HG03432 (cell line): ENCODE measurements at regions not wholly inside any gene's neighbourhood (a gene's known extent, or its start where the extent isn't known, plus 50 kb on each side); places are given as distances from the start of the nearest gene placed in this dataset.

ENCODE experiments used
- ATAC-seq: cut with Tn5 transposase; IDR thresholded peaks from one replicate; pipeline ENCODE4 v1.9.1; 2021; ENCODE audit warnings: mild to moderate bottlenecking, moderate library complexity; ENCODE audit not compliant: unreplicated experiment

DNA sequence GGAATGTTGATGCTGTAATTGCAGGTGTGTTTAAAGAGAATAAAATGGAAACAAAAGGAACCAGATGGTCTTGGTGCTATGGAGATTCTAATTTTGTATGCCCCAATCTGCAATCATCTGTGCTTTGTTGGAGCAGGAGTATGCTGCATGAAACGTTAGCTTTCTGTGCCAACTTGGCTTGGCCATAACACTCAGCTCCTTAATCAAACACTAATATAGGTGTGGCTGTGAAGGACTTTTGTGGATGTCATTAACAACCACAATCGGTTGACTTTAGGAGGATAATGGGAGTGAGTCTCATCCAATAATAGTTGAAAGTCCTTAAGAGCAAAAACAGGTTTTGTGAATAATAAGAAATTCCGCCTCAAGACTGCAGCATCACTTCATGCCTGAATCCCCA, 399.2 kb downstream of the NLGN4X start:
- ATAC-seq = no peak

- ATAC-seq = no peak
Measured at GRCh38 chrX:5829060-5829459, 399.6 kb downstream of the NLGN4X start.

GRCh38 chrX:5823903-5824302, 404.8 kb downstream of the NLGN4X start:
- ATAC-seq = no peak

GRCh38 chrX:5810636-5811035, 418.0 kb downstream of the NLGN4X start:
- ATAC-seq = no peak

GRCh38 chrX:5807181-5807580, 421.5 kb downstream of the NLGN4X start:
- no peak for ATAC-seq

DNA sequence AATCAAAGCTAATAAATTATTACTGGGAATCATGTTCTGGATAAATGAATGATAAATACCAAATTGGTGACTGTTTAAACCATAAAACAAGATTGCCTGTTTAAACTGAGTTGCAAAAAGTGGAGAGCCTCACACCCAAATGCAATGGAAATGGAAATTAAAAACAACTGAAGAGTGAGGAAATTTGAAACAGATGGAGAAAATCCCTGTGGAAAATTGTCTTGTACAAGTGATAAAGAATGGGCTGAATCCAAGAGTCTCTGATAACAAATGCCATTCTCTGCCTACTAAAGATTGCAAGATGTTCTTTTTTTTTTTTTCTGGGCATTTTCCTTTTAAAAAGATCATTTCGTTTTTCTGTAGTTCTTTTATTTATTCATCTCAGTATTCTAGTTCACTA, 426.3 kb downstream of the NLGN4X start:
- no peak for ATAC-seq

DNA sequence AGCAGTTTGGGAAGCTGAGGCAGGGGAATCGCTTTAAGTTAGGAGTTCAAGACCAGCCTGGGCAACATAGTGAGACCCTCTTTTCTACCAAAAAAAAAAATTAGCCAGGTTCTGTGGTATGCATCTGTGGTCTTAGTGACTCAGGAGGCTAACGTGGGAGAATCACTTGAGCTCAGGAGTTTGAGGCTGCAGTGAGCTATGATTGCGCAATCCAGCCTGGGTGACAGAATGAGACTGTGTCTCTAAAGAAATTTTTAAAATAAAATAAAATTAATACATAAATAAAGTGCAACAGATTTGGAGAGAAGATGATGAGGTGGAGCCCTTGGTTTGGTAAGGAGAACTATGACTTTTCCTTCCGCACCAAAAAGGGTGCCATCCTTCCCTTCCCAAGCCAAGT, 436.9 kb downstream of the NLGN4X start:
- no peak for ATAC-seq

DNA sequence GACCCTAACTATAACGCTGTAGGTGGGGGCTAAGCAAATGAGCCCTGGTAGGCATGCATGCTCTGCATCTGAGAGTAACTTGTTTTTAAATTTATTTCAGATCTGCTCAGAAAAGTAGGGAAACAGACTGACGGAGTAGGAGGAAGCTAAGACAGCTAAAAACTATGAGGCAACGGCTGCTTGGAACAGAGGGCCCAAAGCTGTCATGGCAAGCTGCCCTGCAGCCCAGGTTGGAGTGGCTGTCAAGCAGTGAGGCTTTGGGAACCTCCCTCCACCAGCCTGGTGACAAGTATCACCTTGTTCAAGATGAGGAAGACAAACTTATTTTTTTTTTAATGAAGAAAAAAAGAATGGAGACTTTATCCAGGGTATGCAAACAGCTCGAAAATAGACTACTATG, 439.8 kb downstream of the NLGN4X start:
- ATAC-seq = no peak

GRCh38 chrX:5780821-5781220, 447.8 kb downstream of the NLGN4X start:
- ATAC-seq = no peak

DNA sequence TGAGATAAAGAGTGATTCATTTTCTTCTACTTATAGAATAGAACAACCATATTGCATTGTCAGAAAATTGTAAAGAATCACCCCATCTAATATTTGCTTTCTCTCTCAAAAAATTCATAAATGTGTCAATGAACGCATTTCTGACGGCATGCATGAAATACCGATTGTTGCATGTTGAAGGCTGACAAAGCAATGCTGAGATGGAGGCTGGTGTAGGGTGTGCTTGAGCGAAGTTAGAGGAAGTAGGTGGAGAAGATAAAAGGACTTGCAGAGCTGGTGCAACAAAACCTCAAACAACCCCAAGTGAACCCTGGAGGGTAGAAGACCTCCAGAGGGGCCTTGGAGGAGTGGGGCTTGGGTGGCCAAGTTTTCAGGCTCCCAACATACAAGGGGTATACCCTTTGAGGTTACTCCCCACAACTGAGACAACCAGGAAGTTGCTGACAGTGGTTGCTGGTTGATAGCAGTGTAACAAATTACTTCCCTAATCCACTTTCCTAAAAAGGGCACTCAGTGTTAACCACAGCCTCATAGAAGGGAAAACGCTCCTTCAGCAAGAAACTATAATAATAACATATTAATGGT, 452.7 kb downstream of the NLGN4X start:
- ATAC-seq = no peak

- no peak for ATAC-seq
Measured at GRCh38 chrX:5774446-5774845, 454.2 kb downstream of the NLGN4X start.

DNA sequence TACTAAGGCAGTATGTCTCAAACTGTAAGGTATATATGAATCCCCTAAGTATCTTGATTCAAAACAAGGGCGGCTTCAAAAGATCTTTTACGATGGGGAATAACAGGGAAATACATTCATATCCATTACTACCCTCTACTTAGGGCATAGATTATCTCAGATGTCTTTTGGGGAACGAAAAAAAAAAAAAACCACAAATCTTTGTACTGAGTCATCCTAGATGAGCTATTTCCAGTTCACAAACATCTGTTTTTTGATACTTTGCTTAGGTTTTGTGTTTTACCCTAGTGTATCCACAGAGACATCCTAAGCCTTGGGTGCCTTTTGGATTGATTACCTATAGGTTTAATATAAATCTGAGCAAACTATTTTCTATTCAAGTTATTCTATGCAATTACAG, 457.2 kb downstream of the NLGN4X start:
- no peak for ATAC-seq

DNA sequence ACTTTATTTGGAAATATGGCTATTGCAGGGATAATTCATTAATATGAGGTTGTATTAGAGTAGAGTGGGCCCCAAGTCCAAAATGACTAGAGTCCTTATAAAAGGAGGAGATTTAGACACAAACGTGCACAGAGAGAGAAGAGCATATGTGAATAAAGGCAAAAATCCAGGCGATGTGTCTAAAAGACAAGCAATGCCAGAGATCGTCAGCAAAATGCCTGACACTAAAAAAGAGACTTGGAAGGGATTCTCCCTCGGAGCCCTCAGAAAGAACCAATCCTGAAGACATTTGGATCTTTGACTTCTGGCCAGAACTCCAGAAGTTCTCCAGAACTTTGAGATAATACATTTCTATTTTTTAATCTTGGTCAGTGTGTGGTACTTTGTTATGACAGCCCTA, 472.1 kb downstream of the NLGN4X start:
- no peak for ATAC-seq

DNA sequence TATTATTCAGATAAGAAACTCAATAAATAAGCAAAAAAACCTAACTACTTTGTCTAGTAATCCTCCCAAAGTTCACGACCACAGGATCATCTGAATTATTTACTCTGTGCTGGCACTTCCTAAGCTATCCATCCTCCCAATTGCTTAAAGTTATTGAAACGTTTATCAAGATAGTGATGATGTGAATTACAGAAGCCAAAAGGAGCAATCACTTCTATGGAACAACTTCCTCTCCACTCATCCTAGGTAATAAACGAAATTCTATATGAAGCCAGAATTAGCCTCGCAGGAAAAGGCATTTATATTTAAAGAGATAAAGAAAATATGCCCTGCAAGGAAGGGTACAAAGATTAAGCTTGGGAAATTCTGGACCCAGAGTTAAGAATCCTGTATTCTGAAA, 475.4 kb downstream of the NLGN4X start:
- ATAC-seq = no peak

DNA sequence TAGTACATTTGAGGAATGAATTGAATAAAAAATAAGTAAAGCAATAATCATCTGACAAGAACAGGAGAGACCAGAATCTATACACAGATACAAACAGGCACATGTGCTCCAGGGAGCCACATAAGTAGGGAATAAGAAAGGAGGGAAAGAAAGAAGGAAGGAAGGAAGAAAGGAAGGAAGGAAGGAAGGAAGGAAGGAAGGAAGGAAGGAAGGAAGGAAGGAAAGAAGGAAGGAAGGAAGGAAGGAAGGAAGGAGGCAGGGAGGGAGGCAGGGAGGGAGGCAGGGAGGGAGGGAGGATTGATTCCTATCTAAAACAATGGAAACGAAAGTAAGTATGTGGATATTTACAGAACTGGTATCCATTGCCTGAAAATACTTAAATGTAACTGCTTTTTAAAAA, 475.8 kb downstream of the NLGN4X start:
- ATAC-seq = no peak

GRCh38 chrX:5748586-5749150, 480.0 kb downstream of the NLGN4X start:
- ATAC-seq = no peak

DNA sequence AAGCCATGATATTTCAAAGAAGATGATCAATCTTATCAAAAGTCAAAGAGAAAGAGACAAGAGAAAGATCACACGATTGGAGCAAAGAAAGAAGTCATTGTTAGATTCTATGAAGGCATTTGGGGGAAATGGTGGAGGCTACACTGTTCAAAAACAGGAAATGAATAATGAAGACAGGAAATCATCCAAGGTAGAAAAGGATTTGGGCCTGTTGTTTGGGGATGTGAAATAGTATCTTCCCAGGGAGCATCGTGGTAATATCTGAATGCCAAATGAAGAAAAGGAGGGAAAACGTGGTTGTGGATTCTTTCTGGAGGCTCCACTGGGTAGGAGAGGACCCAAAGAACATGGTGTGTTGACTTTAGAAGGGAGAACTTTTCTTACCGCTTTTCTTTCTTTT, 482.4 kb downstream of the NLGN4X start:
- ATAC-seq = no peak

GRCh38 chrX:5733501-5733900, 495.2 kb downstream of the NLGN4X start:
- ATAC-seq = no peak

- ATAC-seq = no peak
Measured at GRCh38 chrX:5730556-5730955, 498.1 kb downstream of the NLGN4X start.

- no peak for ATAC-seq
Measured at GRCh38 chrX:5726224-5726623, 502.4 kb downstream of the NLGN4X start.

GRCh38 chrX:5724123-5724522, 504.5 kb downstream of the NLGN4X start:
- no peak for ATAC-seq

DNA sequence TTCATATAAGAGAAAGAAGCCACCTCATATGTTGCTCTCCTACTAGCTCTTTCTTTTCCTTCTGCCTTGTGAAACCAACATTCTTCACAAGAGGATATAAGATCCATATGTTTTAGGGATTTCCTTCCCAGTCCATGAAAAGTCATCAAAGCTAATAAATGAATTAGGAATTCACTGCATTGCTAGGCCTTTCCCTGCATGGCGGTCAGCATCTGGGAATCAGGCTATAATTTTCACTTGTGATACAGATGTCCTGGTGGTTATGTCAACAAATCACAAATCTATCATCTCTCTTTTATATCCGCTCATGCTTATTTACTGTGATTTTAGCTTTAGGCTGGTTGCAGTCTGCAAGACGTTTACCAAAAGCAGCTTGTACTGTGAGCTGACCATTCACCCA, 510.0 kb downstream of the NLGN4X start:
- no peak for ATAC-seq

- ATAC-seq = no peak
Measured at GRCh38 chrX:5716666-5717065, 512.0 kb downstream of the NLGN4X start.
